Hematopoietic multipotent progenitor cell (in vitro differentiated cells): ENCODE measurements at regions not wholly inside any gene's neighbourhood (a gene's known extent, or its start where the extent isn't known, plus 50 kb on each side); places are given as distances from the start of the nearest gene placed in this dataset.
"Not testable (repeated sequence)": the region's sequence is repeated elsewhere in the genome, so short reads cannot be mapped to it uniquely, and the experiment has no call there.

Experiments
- DNase-seq, 3 donors: peaks; one replicate each; pipeline ENCODE4 v3.0.0-alpha.2; 2011 to 2015; ENCODE audit warnings: low read depth in 2 of 3, low spot score in 2 of 3

DNA sequence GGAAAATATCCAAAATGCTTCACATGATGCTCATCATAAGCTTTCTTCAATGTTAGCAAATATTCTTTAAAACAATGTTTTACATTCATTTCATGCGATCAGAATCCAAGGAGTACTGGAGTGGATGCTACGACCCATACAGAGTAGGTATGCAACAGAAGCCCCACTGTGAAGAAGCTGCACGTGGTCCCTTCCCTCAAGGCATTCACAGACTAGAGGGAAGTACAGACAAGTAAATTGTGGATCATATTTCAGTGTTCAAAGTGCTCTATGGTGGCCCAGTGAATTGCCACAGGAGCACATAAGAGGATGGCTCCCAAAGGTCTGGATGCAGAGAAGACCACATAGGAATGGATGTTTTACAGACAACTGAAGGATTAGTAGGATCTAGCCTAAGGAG lies 789.9 kb downstream of the IGSF11 start:
- DNase-seq: no peak

DNA sequence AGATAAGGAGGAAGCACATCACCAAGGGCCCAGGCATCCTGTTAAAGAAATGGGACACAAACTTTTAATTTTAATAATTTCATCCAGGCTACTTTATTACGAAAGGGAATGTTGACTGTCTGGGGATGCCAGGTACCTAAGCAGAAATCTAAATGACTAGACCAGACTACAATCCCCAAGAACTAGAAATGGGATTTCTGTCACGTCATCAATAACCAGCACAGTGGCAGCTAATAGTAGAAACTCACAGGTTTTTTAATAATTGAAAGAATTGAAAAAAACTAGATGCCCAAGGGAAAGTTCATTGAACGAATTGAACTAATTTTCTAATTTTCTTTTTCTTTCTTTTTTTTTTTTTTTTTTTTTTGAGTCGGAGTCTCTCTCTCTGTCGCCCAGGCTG lies 789.3 kb downstream of the IGSF11 start:
- DNase-seq: no peak

DNA sequence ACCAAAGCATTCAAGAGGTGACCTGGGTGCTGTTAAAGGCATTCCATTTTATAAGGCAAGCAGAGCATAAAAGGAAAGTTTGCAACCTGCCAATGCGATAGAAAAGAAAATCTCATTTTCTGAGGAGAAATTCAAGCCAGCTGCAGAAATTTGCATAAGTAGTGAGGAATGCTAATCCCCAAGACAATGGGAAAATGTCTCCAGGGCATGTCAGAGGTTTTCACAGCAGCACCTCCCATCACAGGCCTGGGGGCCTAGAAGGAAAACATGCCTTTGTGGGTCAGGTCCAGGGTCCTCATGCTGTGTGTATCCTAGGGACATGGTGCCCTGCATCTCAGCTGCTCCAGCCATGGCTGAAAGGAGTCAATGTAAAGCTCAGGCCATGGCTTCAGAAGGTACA lies 775.8 kb downstream of the IGSF11 start:
- DNase-seq: not testable (repeated sequence)

DNA sequence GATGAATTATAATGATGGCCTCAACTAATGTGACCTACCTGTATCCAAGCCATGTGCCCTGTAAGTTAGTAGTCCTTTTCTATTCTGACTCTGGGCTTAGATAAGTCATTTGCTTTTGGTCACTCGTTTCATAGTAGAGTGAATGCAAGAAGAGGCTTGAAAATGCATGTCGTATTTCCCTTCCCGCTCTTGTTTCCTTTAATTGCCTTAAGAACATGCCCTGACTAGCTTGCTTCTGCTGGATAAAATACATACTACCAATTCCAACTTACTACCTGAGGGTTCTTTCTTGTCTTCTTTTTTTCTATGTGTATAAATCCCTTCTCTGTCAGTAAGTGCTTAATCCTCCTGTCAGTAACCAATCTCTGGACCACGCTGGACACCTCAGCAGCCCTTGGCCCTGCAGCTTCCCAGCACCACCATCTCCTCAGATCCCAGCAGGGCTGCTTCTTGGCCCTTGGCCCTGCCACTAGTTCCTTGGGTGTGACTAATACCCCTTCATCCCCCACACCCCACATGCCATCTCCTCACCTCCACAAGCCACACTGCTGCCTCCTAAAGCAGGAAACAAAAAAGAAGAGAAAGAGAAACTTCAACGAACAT lies 771.7 kb downstream of the IGSF11 start:
- no peak for DNase-seq

DNA sequence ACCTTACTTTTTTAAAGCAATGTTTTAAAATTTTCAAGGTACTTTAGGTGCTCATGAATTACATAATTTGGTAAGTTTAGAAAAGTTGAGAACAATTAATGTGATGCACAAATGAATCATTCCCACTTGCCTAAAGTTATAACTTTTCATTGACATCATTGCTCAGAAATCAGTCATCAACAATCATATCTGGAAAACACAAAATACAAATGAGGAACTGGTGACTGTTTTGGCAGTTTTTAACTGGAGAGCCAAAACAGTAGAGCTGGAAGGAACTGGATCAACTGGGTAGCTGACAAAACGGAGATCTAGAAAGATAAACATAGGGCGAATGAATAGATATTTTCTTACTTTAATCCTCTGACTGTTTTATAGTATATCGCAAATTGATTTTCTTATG lies 767.1 kb downstream of the IGSF11 start:
- no peak for DNase-seq

DNA sequence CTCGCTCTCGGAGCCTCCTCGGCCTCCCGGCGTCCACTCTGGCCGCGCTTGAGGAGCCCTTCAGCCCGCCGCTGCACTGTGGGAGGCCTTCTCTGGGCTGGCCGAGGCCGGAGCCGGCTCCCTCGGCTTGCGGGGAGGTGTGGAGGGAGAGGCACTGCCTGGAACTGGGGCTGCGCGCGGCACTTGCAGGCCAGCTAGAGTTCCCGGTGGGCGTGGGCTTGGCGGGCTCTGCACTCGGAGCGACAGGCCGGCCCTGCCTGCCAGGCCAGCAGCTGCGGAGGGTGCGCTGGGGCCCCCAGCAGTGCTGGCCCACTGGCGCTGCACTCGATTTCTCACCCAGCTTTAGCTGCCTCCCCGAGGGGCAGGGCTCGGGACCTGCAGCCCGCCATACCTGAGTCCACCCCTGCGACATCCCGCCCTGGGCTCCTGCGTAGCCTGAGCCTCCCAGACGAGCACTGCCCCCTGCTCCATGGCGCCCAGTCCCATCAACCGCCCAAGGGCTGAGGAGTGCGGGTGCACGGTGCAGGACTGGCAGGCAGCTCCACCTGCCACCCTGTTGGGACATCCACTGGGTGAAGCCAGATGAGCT lies 765.0 kb downstream of the IGSF11 start:
- no peak for DNase-seq

DNA sequence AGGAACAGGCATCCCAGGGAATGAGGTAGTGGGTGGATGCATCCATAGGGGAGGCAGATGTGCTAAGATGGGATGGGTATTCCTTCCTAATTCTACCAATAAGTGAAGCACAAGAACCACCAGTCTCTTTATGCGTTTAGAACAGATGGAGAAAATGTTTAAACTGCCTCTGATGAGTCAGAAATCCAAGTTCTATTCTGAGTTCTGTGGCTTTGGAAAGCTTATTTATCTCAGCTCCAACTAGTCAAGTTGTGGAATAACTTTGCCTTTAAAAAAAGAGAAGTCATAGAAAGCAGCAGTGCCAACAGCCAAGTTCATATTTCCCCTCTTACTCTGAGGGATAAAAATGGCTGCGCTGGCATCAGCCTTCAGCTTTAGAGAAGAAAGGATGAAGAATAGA lies 761.7 kb downstream of the IGSF11 start:
- DNase-seq: no peak

DNA sequence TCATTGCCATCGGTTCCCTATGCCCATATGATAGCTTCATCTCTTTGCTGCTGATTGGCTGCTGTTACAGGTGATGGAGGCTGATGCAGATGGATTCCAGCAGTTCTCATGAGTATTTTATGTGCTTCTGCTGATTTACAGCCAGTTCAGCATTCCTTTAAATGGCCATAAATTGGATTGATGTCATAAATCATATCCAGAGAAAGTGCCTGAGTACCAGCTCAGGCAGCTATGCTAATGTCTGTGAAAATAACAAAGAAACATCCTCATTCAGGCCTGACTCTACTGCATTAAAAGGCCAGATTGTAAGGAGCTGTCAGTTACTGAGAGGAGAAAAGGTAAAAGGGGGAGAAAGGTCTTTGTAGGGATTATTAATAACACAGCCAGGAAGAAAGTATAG lies 756.8 kb downstream of the IGSF11 start:
- DNase-seq: no peak

DNA sequence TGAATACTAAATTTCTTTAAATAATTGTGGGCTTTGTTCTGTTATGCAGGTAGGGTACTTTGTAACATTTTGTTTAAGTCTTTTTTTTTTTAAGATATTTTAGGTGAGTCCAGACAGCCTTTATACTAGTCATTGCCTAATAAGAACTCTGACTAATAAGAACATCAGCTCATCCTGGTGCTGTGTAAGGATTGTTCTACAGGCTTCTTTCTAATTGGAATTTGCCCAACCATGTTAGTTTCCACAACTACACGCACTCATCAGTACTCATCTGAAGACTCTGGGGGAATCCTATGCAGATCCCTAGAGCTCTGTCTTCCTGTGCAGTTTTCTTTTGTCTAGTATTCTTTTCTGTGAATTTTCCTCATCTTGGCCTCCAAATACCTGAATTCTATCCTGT lies 741.8 kb downstream of the IGSF11 start:
- no peak for DNase-seq

DNA sequence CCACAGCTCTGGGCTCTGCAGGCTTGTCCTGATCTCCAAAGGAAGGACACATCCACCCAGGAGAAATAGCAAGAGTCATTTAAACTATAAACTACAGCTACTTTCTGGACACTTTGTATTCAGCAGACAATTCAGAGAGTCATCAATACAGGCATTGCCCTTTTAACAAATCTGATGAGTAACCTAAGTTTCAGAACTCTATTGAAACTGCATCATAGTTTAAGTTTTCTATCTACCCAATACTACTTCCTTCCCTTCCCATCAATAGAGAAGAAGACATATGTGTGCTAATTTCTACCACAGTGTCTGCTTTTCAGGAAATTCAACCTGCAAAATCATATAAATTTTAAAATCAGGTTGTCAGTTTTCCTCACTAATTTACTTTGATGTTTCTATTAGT lies 736.5 kb downstream of the IGSF11 start:
- DNase-seq: no peak

DNA sequence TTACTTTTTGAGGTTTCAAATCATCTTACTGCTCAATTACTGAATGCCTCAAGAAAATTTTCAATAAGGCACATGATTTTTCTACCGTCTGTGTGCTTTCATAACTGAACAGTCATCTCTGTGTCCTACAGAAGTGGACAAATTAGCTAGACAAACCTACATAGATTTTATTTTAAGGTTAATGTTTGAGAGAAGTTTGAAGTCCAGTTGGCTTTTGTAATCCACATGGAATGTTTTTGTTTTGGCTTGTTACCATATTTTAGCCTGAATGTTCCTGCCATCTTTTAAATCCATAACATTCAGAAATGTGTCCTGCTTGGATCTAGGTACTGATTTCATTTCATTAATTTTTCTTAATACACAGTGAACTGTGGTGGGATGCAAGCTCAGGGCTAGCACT lies 730.1 kb downstream of the IGSF11 start:
- DNase-seq: no peak

DNA sequence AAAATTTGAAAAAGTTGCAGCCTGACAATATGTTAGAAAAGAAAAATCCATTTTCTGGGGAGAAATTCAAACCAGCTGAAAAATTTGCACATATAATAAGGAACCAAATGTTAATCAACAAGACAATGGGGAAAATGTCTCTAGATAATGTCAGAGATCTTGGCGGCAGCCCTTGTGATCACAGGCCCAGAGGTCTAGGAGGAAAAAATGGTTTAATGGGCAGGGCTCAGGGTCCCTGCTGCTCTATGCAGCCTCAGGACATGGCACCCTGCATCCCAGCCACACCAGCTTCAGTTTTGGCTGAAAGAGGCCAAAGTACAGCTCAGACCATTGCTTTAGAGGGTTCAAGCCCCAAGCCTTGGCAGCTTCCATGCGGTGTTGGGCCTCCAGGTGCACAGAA lies 701.9 kb downstream of the IGSF11 start:
- DNase-seq: no peak

DNA sequence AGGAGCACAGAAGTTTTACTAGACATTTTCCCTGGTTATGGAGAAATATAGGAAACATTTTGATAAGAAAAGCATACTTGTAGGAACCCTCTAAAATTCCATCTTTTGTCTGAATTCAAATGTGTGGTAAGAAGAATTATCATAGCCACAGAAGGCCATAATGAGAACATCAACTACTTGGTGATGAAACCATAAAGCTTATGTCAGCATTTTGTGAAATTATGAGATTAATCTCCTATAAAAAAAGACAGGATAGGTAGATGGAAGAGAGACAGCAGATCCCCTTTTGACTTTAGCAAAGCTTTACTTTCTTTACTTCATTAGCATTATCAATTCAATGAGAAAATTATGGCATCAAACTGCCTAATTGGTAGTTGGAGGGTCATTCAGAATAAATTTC lies 697.0 kb downstream of the IGSF11 start:
- no peak for DNase-seq

DNA sequence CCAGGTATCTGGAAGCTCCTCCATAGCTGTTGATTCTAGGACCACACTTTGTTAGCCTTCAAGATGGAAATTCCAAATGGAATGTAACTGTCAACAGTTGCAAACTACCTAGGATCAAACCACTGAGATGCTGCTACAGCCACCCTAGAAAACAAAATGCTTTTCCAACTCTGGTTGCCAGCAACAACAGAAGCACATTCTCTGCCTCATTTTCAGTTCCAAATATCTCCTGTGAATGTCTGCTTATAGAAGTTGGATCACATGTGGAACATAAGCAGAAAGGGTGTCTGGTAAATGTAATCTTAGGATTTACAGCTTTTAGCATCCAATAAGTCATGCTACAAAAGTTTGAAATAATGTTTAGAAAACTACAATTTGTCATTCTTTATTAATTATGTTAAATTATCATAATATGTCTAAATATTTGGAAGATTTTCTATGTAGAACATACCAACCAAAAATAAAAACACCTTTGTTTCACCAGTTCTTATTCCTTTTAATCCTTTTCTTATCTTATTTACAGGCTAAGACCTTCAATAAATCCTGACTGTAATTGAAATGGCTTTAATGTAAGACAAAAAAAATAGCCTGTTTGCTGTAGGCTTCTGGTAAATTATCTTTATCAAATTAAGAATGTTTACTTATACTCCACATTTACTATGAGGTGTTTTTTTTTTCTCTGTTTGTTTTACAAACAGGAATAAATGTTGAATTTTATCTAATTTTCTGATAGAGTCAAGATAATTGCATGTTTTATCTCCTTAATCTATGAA lies 687.1 kb downstream of the IGSF11 start:
- no peak for DNase-seq

DNA sequence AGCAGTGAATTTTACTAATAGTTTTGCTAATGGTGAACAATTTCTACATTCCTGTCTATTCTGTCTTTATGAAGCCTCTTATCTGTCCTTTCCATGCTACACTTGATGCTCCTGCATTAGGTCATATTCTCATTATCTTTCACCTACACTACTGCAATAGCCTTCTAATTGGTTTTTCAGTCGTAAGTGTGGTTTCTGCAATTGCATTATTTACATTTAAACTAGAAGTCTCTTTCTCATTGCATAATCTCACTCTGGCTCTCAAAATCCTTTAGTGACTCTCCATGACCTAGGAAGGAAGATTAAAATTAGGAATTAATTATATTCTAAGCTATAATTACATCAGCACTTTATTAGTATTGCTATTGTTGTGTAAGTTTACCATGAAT lies 686.5 kb downstream of the IGSF11 start:
- DNase-seq: no peak

DNA sequence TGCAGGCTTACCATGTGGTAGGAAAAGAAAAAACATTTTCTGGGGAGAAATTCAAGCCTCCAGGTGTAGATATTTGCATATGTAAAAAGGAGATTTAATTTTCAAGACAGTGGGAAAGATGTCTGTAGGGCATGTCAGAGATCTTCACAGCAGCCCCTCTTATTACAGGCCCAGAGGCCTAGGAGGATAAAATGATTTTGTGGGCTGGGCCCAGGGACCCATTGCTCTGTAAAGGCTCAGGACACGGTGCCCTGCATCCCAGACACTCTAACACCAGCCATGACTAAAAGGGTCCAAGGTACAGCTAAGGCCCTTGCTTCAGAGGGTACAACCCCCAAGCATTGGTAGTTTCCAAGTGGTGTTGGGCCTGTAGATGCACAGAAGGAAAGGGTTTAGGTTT lies 680.1 kb downstream of the IGSF11 start:
- no peak for DNase-seq

DNA sequence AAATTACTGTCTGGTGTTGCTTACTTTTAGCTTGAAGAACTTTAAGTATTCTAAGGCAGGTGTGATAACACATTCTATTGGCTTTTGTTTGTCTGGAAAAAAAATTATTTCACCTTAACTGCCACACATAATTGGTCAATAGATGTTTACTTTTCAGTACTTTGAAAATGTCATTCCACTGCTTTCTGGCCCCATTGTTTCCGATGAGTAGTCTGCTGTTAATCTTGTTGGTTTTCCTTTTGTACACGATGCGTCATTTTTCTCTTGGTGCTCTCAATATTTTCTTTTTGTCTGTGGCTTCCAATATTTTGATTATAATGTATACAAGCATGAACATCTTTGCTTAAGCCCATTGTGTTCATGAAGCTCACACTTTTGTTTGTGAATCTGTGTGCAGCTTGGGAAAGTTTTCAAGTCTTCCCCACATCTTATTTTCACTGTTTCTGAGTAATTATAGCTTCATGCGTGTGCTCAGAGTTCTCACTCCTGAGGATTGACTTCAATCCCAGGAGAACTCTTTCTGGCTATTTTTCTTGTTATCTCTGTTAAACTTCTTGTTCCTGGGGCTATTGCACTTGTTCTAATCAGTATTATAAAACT lies 664.7 kb downstream of the IGSF11 start:
- no peak for DNase-seq

DNA sequence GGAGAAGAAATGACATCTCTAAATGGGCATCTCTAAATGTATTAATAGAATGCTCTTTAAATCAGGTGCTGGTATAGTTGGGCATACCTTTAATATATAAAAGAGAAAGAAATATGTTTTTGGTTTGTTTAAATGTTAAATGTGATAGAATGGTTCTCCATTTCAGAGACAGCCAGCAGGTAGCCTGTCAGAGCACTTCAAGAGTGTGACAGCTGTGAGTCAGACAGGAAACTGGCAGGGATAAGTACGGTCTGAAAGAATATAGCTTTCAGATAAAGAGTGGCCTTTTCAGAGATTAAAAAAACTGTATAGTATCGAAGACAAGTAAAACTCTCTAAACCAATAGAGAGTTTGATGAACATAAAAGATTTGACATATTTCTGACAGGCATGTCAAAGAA lies 654.1 kb downstream of the IGSF11 start:
- DNase-seq: no peak

DNA sequence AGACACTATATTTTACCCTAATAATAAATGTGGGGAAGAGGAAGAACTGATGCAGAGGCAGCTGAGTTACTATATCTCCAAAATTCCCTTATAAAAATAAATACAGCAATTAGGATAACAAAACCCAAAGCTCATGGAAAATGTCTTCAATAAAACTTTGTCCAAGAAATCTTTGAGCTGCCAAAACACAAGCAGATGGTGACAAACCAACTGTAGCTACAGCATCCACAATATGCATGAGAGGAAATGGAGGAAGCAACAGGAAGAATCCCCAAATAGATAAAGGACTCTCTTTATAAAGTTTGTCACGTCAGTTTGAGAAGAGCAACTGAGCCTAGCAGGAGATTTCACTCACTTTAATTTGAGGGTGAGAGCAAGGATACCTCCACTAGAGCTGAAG lies 638.2 kb downstream of the IGSF11 start:
- no peak for DNase-seq

DNA sequence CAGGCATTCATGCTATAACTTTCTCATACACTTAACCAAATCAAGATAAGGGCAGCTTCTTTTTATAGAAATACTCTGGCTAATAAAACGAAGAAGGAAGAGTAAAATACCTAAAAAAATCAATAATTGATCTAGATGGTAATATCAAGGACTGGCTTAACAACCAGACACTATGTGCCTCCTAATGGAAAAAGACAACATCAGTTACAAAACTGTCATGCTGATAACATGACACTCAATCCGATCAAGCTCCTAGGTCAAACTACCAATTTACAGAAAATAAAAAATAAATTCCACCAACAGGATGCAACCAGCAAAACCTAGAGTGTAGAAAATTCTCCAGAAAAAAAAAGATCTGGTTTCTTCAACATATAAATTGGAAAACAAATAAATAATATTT lies 634.6 kb downstream of the IGSF11 start:
- no peak for DNase-seq

DNA sequence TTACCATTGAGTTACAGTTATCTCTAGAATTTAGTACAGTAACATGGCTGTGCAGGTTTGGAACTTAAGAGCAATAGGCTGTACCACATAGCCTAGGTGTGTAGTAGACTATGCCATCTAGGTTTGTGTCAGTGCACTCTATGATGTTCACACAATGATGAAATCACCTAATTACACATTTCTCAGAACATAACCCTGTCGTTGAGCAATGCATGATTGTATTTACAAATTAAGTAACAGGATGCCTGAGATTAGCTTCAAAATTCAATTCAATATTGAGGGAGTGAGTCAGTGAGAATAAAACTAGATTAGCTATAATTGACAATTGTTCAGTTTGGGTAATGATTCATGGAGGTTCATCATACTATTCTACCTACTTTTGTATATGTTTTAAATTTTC lies 633.8 kb downstream of the IGSF11 start:
- no peak for DNase-seq

DNA sequence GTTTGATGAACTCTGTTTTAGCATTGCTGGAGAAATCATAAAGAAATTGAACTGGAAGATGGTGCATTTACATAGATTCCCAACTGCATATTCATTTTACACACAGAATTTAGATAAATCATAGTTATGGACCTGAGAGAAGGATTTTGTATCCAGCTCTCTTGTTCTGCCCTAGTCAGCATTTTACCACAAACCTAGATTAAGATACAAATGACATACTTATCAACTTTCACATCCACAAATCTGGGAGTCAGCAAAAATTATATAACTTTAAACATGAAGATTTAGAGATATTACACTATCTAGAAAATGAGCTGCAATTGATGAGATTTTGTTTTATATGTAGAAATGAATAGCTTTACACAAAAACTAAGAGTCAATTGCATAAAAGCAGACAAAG lies 632.8 kb downstream of the IGSF11 start:
- DNase-seq: no peak
